Lung (tissue), 11 donors: ENCODE measurements at regions not wholly inside any gene's neighbourhood (a gene's known extent, or its start where the extent isn't known, plus 50 kb on each side); places are given as distances from the start of the nearest gene placed in this dataset.

ENCODE experiments used
- ATAC-seq: fragments of 200-7000 bp; cut with Tn5 transposase; one replicate; pipeline ENCODE4 v1.9.1; 2020; ENCODE audit warnings: moderate number of reproducible peaks; ENCODE audit not compliant: insufficient read depth, low FRiP score
- DNase-seq, 3 donors: peaks; one replicate each; pipeline ENCODE4 v3.0.0-alpha.2; 2013 to 2017
- H3K27ac ChIP-seq, 2 donors: one replicate each; pipeline ENCODE4 v1.5.1; 2013; ENCODE audit warnings: mild to moderate bottlenecking in 2 of 2, moderate library complexity in 2 of 2, control low read depth in 1 of 2, inconsistent platforms in 1 of 2, low read depth in 1 of 2, low read length in 1 of 2
- H3K27me3 ChIP-seq, 3 donors: one replicate each; pipeline ENCODE4 v1.5.1; 2013; ENCODE audit warnings: low read length in 2 of 3; ENCODE audit not compliant: control insufficient read depth in 3 of 3, insufficient read depth in 3 of 3
- H3K36me3 ChIP-seq, 4 donors: one replicate each; pipeline ENCODE4 v1.5.1; 2013; ENCODE audit warnings: low read length in 4 of 4, mild to moderate bottlenecking in 1 of 4, moderate library complexity in 1 of 4; ENCODE audit not compliant: control insufficient read depth in 4 of 4, insufficient read depth in 4 of 4
- H3K4me1 ChIP-seq, 5 donors: one replicate each; pipeline ENCODE4 v1.5.1; 2013; ENCODE audit warnings: low read length in 5 of 5, mild to moderate bottlenecking in 2 of 5, moderate library complexity in 1 of 5; ENCODE audit not compliant: control insufficient read depth in 5 of 5, insufficient read depth in 5 of 5
- H3K4me3 ChIP-seq: one replicate; pipeline ENCODE4 v1.5.1; 2013; ENCODE audit warnings: mild to moderate bottlenecking, control low read depth, moderate library complexity
- H3K9ac ChIP-seq, 2 donors: one replicate each; pipeline ENCODE4 v1.5.1; 2013; ENCODE audit warnings: low read length in 2 of 2, control low read depth in 1 of 2; ENCODE audit not compliant: insufficient read depth in 1 of 2
- H3K9me3 ChIP-seq, 4 donors: one replicate each; pipeline ENCODE4 v1.5.1; 2013; ENCODE audit warnings: low read length in 3 of 4, mild to moderate bottlenecking in 1 of 4, moderate library complexity in 1 of 4; ENCODE audit not compliant: control insufficient read depth in 4 of 4, insufficient read depth in 3 of 4
- WGBS, 2 donors: extraction: QIAGEN DNeasy Blood & Tissue Kit; methylation state at CpG; one replicate each; pipeline ENCODE4 v1.1.7; 2013; 5-methylcytosine and 5-hydroxymethylcytosine counted together
- TF ChIP-seq, protein P1 (sequence below): IDR thresholded peaks from 2 replicates; pipeline ENCODE4 v1.5.1; 2012; ENCODE audit warnings: mild to moderate bottlenecking; ENCODE audit errors: control extremely low read depth, extremely low read depth
- donor health status: control.
- donor health status: control.
- donor health status: Bipolar disorder and iron deficiency.
- donor health status: healthy.
- donor health status: DM: yes; HTN: yes; CAD: no.

DNA sequence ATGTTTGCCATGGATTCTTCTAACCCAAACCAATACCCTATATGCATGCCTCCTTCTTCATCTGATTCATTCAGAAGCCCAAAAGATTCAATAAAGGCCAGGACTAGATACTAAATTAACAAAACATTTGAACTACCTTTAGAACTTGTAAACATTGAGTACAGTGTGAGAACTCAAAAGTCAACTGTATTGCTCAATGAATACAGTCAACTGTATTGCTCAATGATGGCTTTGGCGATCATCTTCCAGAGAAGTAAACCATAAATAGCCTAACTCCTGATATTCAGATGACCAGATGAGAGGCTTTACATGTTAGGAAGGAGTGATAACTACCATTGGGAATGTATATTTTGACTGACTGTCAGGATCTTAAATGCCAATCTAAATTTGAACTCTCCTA is 206.5 kb upstream of the ITGA4 start:
- H3K36me3 ChIP-seq, result no peaks in the 10 kb centered on the region
- no peak overlapping the region for H3K27ac ChIP-seq
- 33 to 68% methylated on average over 1 of the region's 1 CpG for WGBS, 2 donors
- no peak overlapping the region for H3K4me3 ChIP-seq
- H3K9ac ChIP-seq, result no peak overlapping the region
- H3K27me3 ChIP-seq, result no peaks in the 10 kb centered on the region
- DNase-seq (no peak), ATAC-seq (no peak)
- no peaks in the 10 kb centered on the region for H3K4me1 ChIP-seq
- H3K9me3 ChIP-seq, result no peaks in the 10 kb centered on the region
- TF ChIP-seq, protein P1, sequence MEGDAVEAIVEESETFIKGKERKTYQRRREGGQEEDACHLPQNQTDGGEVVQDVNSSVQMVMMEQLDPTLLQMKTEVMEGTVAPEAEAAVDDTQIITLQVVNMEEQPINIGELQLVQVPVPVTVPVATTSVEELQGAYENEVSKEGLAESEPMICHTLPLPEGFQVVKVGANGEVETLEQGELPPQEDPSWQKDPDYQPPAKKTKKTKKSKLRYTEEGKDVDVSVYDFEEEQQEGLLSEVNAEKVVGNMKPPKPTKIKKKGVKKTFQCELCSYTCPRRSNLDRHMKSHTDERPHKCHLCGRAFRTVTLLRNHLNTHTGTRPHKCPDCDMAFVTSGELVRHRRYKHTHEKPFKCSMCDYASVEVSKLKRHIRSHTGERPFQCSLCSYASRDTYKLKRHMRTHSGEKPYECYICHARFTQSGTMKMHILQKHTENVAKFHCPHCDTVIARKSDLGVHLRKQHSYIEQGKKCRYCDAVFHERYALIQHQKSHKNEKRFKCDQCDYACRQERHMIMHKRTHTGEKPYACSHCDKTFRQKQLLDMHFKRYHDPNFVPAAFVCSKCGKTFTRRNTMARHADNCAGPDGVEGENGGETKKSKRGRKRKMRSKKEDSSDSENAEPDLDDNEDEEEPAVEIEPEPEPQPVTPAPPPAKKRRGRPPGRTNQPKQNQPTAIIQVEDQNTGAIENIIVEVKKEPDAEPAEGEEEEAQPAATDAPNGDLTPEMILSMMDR, result no peak

DNA sequence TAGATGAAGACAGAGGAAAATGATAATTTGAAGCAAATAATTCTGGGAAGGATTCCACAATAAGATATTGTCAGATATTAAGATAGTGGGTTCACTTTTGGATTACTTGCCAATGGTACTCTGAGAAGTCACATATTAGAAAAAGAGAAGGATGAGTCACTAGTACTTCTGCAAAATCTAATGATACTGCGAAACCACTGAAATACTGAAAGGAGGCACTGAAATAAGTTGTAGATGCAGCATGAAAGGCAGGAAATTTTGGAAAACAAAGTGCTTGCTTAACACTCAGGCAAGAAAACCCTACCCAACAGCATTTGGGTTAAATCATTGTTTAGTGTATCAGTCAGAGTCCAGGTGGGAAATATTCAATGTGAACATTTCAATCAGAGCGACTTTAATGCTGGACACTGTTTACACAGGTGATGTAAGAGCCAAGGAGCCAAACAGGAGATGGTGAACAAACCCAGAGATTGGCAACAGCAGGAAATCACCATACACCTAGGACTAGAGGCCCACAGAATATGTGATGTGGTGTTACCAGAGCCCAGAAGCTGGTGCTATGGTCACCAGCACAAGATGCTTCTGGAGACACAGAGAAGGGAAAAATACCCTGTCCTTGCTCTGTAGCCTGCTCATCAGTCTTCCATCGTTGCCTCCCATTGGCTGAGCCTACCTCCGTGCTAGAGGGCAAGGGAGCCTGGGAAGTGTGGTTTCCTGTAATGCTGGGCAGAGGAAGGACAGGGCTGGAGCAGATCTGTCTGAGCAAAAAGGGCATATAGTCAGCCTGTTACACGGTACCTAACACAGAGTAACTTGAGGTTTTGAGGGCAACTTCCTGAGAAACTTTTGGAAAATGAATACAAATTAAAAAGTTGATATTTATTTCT is 204.7 kb upstream of the ITGA4 start:
- 41 to 58% methylated on average over 5 of the region's 5 CpGs for WGBS, 2 donors
- H3K9me3 ChIP-seq, result no peaks in the 10 kb centered on the region
- H3K4me3 ChIP-seq, result no peak overlapping the region
- TF ChIP-seq, protein P1, result no peak
- no peaks in the 10 kb centered on the region for H3K27me3 ChIP-seq
- ATAC-seq, result no peak
- no peak overlapping the region for H3K9ac ChIP-seq
- H3K27ac ChIP-seq, result no peak overlapping the region
- DNase-seq, result no peak
- H3K36me3 ChIP-seq, result no peaks in the 10 kb centered on the region
- no peaks in the 10 kb centered on the region for H3K4me1 ChIP-seq

DNA sequence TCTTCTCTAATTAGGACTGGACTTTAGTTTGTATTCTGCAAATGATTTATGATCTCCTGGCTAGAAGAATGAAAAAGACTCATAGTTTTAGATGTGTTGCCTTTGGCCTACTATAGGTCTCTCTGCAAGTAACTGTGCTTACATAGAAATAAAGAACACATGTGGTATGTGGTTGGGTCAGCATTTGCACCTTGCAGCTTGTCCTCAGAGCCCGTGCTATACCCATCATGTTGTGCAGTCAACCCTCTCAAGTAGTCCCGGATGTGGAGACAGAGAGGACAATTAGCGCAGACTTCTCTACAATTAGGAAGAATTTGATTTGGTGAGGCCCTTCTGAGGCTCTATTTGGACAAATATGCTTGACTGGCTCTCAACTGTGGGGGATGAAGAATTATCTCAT is 203.7 kb upstream of the ITGA4 start:
- no peaks in the 10 kb centered on the region for H3K27me3 ChIP-seq
- DNase-seq (no peak), ATAC-seq (no peak)
- no peaks in the 10 kb centered on the region for H3K9me3 ChIP-seq
- 93 to 94% methylated on average over 3 of the region's 3 CpGs for WGBS, 2 donors
- H3K36me3 ChIP-seq, result no peaks in the 10 kb centered on the region
- no peak overlapping the region for H3K4me3 ChIP-seq
- no peak overlapping the region for H3K27ac ChIP-seq
- TF ChIP-seq, protein P1, result no peak
- H3K9ac ChIP-seq, result no peak overlapping the region
- H3K4me1 ChIP-seq, result no peaks in the 10 kb centered on the region
